Islet of Langerhans (tissue), 1 donor: ENCODE measurements at regions not wholly inside any gene's neighbourhood (a gene's known extent, or its start where the extent isn't known, plus 50 kb on each side); places are given as distances from the start of the nearest gene placed in this dataset.
"Not testable (repeated sequence)": the region's sequence is repeated elsewhere in the genome, so short reads cannot be mapped to it uniquely, and the experiment has no call there.

Source experiments
- FAIRE-seq: peaks from one replicate; lab custom pipeline; 2011; peaks lifted over from hg19 to GRCh38; lab: Jason Lieb, UNC

DNA sequence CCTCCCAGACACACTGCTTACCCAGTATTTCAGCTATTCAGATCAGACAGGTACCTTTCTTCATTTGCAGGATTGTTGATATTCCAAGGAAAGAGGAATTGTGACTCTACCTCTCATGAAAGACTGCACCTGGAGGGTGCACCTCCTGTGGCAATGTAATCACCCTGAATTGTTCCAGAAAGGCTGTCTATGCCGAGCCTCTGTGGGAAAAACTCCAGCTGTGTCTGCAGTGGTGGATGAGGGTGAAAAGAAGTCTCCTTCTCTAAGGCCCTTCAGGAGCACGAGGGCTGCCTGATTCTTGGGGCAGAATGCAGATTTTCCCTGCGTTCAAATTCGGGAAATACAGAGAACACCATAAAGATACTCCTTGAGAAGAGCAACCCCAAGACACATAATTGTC, 108.2 kb upstream of the ADAMTS3 start:
- FAIRE-seq: no peak

DNA sequence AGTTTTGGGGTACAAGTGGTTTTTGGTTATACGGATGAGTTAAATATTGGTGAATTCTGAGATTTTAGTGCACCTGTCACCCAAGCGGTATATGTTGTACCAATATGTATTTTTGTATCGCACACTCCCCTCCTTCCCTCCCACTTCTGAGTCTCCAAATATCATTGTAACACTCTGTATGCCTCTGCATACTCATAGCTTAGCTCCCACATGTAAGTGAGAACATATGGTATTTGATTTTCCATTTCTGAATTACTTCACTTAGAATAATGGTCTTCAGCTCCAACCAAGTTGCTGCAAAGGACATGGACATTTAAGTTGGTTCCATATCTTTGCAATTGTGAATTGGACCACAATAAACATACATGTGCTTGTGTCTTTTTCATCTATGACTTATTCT, 103.0 kb upstream of the ADAMTS3 start:
- FAIRE-seq: no peak

DNA sequence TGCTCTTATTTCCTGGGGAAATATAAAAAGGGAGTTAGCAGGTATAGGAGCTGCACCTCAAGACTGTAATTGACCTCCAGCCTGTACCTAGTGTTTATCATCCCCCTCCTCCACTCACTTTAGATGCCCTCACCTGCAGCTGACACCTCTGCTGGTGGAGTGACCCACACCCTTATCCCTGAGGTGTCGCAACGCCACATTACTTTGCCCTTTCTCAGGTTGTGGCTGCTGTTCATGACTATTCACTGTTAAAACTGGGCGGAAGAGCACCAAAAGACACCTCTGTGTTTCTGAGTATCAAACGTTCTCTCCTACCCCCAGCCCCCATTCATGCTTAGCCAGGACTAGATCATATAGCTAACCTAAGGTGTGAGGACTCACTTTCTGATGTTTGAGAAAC, 101.5 kb upstream of the ADAMTS3 start:
- no peak for FAIRE-seq

DNA sequence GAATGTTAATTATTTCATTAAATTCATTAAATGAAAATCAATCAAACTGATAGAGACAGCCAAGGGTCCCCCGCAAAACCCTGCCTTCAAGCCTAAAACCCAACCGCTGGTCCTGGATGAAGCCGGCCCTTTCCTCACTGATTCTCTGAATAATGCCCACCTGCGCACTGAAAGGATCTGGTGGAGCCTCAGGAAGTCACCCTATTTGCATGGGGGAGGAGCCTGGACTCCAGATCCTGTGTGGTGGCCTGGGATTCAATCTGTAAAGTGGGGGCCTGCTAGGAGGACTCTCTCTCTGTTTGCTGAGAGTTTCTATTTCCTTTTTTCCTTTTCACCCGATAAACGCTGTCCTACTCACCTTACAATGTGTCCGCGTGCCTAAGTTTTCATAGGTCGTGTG, 97.9 kb upstream of the ADAMTS3 start:
- no peak for FAIRE-seq

DNA sequence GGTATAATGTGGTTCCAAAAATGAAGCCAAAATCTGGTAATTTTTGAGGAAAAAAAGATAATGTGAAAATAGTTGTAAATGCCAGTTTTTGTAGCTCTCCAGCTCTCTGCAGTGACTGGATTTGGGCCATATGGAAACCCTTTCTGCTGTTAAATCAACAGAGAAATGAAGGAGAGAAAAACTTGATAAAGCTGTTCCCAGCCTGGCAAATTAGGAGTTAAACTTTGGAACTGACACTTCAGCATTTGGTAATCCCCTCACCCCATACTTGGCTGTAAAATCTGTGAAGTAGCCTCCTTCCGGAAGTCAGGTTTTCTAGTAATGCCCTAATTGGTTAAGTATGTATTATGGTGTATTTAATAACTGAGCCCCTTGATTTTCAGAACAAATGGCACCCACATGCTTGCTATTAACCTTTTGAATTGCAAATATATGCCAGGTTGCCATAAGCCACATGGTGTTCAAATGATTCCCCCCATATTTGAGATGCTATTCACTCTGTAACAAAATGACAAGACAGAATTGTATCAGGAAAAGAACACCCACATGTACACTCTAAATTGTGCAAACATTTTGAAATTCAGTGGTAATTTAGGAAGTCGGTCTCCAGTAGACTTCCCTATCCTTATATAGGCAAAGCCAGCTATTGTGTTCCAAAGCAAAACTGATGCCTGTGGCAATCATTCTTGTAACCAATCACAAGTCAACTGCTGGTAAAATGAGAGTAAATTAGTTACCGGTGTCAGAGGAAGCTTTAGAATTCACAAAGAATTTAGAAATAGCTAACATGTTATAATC, 96.3 kb upstream of the ADAMTS3 start:
- FAIRE-seq: no peak

DNA sequence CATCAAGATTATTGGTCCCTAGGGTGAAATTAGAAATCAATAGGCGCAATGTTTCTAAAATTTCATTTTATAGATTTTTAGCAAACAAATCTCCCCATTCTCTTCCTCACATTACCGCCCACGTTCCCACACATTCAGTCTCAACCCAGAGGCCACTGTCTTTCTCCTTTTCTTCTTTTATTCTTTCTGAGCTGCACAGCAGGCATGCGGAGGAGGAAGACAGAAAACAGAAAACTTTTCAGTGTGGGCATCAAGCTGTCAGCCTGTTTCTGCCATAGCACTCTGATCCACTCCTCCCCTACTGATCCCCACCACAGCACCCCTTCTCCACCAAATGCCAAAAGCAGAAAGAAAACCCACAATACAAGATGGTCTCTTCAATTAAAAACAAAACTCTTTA, 94.8 kb upstream of the ADAMTS3 start:
- FAIRE-seq: no peak

DNA sequence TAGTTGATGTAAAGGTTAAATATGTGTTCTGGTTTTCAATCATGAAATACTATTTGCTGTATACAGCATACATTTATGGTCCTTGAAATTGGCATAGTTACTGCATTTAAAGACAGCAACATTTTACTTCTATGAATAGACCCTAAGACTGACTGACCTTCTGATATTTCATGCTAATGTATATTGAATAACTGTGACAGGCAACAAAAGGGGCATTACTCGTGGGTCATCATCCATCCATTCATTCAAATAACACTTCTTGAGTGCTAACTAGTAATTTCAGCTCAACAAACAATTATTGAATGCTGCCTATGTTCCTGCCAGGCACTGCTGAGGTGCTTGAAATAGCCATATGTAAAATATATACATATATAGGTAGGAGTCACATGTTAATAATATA, 92.8 kb upstream of the ADAMTS3 start:
- FAIRE-seq: no peak

DNA sequence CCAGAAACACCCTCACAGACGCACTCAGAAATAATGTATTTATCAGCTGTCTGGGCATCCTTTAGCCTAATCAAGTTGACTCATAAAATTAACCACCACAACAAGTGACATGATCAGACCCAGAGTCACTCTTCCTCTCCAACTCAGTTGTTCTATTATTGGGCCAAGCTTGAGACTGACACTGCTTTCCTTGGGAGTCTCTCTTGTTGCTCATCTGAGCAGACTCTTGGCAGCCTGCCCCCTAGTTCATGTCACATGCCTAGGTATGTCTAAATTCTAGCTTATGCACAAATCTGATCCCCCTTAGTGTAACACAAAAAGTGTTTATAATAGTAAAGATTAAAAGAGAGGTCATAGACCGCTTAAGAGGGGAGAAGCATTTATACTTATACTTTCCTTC, 72.6 kb upstream of the ADAMTS3 start:
- no peak for FAIRE-seq

DNA sequence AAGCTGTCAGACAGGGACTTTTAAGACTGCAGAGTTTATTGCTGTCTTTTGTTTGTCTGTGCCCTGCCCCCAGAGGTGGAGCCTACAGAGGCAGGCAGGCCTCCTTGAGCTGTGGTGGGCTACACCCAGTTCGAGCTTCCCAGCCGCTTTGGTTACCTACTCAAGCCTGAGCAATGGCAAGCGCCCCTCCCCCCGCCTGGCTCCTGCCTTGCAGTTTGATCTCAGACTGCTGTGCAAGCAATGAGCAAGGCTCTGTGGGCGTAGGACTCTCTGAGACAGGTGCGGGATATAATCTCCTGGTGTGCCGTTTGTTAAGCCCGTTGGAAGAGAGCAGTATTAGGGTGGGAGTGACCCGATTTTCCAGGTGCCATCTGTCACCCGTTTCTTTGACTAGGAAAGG, 67.8 kb upstream of the ADAMTS3 start:
- FAIRE-seq: not testable (repeated sequence)

DNA sequence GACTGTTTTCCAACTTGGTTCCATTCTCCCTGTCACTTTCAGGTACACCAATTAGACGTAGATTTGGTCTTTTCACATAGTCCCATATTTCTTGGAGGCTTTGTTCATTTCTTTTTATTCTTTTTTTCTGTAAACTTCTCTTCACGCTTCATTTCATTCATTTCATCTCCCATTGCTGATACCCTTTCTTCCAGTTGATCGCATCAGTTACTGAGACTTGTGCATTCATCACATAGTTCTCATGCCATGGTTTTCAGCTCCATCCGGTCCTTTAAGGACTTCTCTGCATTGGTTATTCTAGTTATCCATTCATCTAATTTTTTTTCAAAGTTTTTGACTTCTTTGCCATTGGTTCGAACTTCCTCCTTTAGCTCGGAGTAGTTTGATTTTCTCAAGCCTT, 66.9 kb upstream of the ADAMTS3 start:
- FAIRE-seq: not testable (repeated sequence)

DNA sequence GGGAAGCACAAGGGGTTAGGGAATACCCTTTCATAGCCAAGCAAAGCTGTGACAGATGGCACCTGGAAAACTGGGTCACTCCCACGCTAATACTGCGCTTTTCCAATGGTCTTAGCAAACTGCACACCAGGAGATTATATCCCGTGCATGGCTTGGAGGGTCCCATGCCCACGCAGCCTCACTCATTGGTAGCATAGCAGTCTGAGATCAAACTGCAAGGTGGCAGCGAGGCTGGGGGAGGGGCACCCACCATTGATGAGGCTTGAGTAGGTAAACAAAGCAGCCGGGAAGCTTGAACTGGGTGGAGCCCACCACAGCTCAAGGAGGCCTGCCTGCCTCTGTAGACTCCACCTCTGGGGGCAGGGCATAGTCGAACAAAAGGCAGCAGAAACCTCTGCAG, 63.2 kb upstream of the ADAMTS3 start:
- not testable (repeated sequence) for FAIRE-seq

DNA sequence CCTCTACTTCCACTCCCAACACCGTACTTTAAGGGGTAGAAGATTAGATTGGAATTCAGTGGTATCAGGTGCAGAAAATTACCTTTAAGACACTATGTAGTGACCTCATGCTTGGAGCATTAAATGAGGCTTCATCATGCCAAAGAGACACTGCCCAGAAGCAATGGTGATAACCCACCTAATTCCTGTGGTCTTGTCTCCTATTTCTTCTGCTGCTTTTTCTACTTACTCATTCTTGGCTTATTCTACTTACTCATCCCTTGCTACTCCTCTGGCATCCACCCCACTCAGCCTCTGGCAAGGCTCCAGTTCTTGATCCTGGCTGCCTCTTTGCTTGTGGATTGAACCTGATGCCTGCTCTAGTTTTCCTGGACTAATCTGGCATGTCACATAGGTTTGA, 62.3 kb upstream of the ADAMTS3 start:
- no peak for FAIRE-seq

DNA sequence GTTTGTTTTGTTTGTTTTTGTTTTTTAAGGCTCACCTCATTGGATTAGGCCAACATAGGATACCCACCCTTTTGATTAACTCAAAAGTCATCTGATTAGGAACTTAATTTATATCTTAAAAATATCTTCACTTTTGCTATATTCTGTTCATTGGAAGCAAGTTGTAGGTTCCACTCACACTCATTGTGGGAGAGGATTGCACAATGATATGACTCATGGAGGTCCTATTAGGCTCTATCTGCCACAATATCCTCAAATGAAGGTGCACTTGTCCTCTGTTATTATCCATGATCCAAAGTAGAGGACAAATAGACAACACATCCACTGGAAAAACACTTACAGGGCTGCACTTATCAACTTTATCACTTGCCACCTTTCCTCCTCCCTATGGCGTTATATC, 60.5 kb upstream of the ADAMTS3 start:
- no peak for FAIRE-seq

DNA sequence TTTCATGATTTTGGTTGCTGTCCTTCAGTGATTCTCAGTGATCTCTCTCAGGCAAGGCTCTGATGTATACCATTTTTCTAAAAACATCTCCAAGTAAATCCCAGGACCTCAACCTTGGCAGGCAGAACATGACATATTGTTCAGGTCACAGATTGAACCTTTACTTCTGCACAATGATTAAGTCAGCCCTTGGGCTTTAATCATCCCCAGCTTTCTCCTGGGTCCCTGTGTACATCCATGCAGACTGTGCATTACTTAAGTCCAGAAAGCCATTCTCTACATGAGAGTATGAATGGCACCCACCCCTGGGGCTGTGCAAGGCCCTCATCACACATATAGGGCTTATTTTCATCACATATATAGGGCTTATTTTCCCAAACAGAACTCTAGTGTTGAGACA, 58.7 kb upstream of the ADAMTS3 start:
- FAIRE-seq: no peak
